22Rv1 (cell line): ENCODE measurements at regions not wholly inside any gene's neighbourhood (a gene's known extent, or its start where the extent isn't known, plus 50 kb on each side); places are given as distances from the start of the nearest gene placed in this dataset.

Experiments used
- H3K27ac ChIP-seq: fragments of 450-650 bp; 2 replicates; pipeline ENCODE4 v1.5.1; 2017
- CTCF ChIP-seq: fragments of 450-650 bp; IDR thresholded peaks from 2 replicates; pipeline ENCODE4 v1.5.1; 2017; ENCODE audit warnings: mild to moderate bottlenecking
- ZFX ChIP-seq: fragments of 450-650 bp; IDR thresholded peaks from 2 replicates; pipeline ENCODE4 v1.6.1; 2017; ENCODE audit warnings: antibody characterized with exemption, borderline replicate concordance

GRCh38 chr10:121057269-121057668 is 206.1 kb downstream of the WDR11 start:
- TF ChIP-seq CTCF: no peak
- TF ChIP-seq ZFX: no peak
- H3K27ac ChIP-seq: no peak overlapping the region

GRCh38 chr10:121058082-121058481 is 206.9 kb downstream of the WDR11 start:
- H3K27ac ChIP-seq: no peak overlapping the region
- no peak for TF ChIP-seq CTCF
- no peak for TF ChIP-seq ZFX

GRCh38 chr10:121059351-121059750 is 208.2 kb downstream of the WDR11 start:
- no peak overlapping the region for H3K27ac ChIP-seq
- TF ChIP-seq CTCF (no peak), ZFX (no peak)

- no peak overlapping the region for H3K27ac ChIP-seq
- no peak for TF ChIP-seq ZFX
- TF ChIP-seq CTCF: no peak
Measured at GRCh38 chr10:121062115-121062514, 211.0 kb downstream of the WDR11 start.

GRCh38 chr10:121063744-121064143 is 212.6 kb downstream of the WDR11 start:
- H3K27ac ChIP-seq: no peak overlapping the region

GRCh38 chr10:121064491-121064890 is 213.3 kb downstream of the WDR11 start:
- TF ChIP-seq ZFX (no peak), CTCF (no peak)
- H3K27ac ChIP-seq: no peak overlapping the region

More at GRCh38 chr10:121063744-121064143, 212.6 kb downstream of the WDR11 start:
- TF ChIP-seq CTCF: no peak
- no peak for TF ChIP-seq ZFX

- TF ChIP-seq ZFX (no peak), CTCF (no peak)
- H3K27ac ChIP-seq: no peak overlapping the region
Measured at GRCh38 chr10:121065330-121065729, 214.2 kb downstream of the WDR11 start.
